AG20443 (cell line): ENCODE measurements at regions not wholly inside any gene's neighbourhood (a gene's known extent, or its start where the extent isn't known, plus 50 kb on each side); places are given as distances from the start of the nearest gene placed in this dataset.
"Not testable (repeated sequence)": the region's sequence is repeated elsewhere in the genome, so short reads cannot be mapped to it uniquely, and the experiment has no call there.

Experiments
- DNase-seq: peaks from one replicate; pipeline ENCODE4 v3.0.0; 2012; ENCODE audit warnings: low spot score, mixed read lengths

GRCh38 chr4:79217025-79217424 lies 108.8 kb downstream of the NAA11 start:
- DNase-seq = no peak

DNA sequence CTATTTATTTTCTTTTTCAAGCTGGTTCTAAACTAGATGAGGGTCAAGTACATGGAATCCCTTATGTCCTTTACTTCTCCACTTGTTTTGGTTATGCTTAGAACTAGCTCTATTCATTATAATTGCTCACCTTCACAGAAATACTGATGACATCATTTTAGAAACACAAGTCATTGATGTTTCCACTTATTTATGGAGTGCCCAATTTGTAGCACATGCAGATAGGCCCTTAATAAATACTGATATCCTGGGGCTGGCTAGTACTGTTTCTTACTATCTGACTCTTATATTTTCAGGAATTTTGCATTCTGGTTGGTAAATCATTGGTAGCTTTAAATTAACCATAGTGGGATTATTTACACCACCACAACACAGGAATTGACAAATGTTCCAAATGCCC lies 112.2 kb downstream of the NAA11 start:
- DNase-seq = no peak

GRCh38 chr4:79213010-79213409 lies 112.9 kb downstream of the NAA11 start:
- DNase-seq = no peak

DNA sequence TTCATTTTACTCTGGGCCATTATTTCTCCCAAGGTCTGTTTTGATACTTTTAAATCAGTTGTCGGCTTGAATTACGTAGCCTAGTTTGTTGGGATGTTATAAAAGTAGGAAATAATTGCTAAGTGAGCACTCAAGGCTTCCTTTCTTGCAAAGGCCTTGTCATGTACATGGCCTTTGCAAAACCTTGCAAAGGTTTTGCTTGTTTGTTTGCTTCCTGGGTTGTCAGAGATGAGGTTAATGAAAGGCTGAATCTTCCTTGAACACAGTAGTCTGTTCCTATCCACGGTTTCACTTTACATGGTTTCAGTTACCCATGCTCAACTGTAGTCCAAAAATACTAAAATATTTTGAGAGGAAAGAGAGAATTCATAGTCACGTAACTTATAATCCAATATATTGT lies 113.5 kb downstream of the NAA11 start:
- DNase-seq = no peak

DNA sequence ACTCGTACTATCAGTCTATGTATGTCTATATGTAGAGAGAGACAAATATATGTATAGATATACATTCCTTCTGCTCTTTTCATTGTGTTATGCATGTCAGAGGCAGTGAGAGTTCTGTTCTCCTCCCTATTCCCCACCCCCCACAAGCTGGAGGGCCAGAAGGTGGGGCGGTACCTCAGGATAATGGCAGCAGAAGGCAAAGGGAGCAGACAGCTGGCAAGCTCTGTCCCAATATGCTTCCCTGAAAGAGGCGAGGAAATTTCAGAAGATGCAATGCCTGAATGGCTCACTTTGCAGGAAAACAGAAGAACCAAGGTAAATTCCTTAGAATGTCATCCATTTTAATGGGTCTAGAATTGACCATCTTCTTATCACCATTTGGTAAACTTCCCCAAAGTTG lies 114.4 kb downstream of the NAA11 start:
- no peak for DNase-seq

- no peak for DNase-seq
Observed at GRCh38 chr4:79210636-79211049, 115.2 kb downstream of the NAA11 start.

DNA sequence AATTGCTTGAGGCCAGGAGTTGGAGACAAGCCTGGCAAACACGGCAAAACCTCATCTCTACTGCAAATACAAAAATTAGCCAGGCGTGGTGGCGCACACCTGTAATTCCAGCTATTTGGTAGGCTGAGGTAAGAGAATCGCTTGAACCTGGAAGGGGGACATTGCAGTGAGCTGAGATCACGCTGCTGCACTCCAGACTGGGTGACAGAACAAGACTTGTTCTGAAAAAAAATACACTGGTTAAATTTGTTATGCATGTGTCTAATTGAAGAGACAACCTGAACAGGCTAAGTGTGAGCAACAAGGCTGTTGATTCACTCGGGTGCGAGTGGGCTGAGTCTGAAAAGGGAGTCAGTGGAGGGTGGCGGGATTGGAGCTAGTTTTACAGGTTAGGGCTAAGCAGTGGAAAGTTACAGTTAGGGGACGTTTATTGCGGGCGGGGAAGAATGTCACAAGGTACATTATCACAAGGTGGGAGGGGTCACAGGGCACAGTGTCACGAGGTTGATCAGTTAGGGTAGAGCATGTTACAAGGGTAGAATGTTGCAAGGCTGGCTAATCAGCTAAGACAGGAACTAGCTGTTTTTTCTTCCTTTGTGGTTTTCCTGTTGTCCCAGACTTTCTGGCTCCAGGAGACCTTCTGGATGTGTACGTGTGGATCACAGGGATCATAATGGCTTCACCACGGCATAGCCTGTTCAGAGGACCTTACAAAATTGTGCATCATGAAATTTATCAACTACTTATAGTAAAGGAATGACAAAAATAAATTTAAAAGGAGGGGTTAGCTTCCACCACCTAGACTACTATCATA lies 115.8 kb downstream of the NAA11 start:
- DNase-seq = no peak

- no peak for DNase-seq
Observed at GRCh38 chr4:79209081-79209480, 116.8 kb downstream of the NAA11 start.

DNA sequence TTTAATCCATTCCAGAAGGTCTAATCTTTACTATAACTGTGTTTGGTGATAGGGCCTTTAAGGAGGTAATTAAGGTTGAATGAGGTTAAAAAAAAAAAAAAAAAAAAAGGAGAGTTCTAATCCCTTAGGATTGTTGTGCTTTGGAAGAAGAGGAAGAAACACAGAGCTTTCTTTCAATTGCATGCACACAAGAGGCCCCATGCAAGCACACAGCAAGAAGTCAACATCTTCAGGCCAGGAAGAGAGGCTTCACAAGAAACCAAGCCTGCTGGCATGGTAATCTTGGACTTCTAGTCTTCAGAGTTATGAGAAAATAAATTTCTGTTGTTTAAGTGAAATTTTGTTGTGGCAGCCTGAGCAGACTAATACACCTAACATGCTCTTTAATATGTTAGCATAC lies 118.6 kb downstream of the NAA11 start:
- no peak for DNase-seq

DNA sequence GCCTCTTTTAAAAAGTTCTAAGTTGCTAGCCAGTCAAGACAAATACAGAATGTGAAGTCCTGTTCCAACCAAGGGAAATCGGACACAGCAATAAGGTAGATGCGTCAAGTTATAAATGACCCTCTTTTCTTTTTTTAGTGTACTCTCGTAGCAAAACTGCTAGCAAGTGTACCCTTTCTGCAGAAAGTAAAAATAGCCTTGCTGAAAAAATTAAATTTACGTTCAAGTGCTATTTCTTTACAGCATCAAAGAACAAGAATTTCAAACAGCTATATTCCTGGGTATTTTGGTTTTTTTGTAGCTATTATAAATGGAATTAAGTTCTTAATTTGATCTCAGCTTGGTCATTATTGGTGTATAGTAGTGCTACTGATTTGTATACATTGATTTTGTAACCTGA lies 119.2 kb downstream of the NAA11 start:
- DNase-seq = no peak

- DNase-seq = no peak
Observed at GRCh38 chr4:79205121-79205520, 120.7 kb downstream of the NAA11 start.

- no peak for DNase-seq
Observed at GRCh38 chr4:79201971-79202370, 123.9 kb downstream of the NAA11 start.

DNA sequence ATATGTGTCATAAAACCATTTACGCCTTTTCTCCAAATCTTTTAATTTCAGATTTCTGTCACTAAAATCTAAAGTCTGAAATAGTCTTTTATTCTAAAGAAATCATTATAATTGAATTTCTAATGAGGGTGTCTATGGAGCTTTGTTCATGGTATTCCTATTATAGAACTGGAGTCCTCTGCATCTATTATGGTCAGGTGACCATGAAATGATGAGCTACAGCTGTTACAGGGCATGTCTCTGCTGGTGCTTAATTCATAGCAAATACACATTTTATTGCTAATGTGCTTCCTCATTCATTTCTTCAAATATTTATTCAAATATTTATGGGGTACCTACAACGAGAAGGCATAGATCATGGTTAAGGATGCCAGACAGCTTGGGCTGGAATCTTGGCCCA lies 126.1 kb downstream of the NAA11 start:
- no peak for DNase-seq

GRCh38 chr4:79198951-79199587 lies 126.8 kb downstream of the NAA11 start:
- no peak for DNase-seq

- no peak for DNase-seq
Observed at GRCh38 chr4:79197275-79198009, 128.4 kb downstream of the NAA11 start.

DNA sequence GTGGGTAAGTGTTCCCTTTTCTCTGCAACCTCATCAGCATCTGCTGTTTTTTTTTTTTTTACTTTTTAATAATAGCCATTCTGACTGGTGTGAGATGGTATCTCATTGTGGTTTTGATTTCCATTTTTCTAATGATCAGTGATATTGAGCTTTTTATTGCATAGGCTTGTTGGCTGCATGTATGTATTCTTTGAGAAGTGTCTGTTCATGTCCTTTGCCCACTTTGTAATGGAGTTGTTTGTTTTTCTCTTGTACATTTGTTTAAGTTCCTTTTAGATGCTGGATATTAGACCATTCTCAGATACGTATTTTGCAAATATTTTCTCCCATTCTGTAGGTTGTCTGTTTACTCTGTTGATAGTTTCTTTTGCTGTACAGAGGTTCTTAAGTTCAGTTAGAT lies 134.6 kb downstream of the NAA11 start:
- DNase-seq = not testable (repeated sequence)

DNA sequence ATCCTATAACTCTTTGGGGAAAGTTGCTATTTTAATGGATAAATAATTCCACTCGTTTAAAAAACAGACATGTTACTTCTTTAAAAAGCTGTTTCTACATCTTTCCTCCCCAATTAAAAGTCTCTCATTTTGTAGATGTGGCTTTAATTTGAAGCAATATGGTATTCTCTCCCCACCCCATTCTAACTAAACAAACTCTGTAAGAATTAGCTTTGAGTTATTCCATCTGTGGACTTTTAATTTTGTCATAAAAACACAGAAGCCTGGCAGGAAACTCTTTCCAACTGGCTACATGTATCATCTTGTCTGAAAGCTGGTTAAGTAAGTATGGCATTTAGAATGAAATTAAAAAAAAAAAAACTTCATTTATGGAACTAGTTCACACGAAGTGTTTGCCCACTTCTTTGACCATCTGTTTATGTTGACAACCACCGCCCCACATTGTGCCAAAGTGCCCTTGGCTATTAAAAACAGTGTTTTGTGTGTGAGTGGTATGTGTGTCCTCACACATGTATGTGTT lies 140.3 kb downstream of the NAA11 start:
- no peak for DNase-seq

GRCh38 chr4:79184476-79184875 lies 141.4 kb downstream of the NAA11 start:
- DNase-seq = no peak

DNA sequence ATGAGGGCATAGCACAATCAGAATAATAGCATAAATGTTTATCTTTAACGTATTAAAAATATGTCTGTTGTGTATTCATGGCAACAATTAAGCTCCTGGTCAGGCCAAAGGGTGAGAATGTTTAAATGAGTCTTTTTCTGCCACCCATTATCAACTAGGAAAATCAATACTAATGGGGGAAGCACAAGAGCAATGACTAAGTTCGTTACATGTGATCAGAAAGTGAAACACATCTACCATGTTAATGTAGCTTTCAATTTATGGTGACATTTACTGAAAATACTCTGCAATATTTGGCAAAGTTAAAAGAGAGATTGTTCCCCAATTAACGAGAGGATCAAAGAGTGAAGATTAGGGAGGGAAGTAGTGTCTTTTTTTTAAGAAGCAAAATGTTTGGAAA lies 143.7 kb downstream of the NAA11 start:
- no peak for DNase-seq

- no peak for DNase-seq
Observed at GRCh38 chr4:79181190-79181589, 144.7 kb downstream of the NAA11 start.

- DNase-seq = no peak
Observed at GRCh38 chr4:79178760-79179159, 147.1 kb downstream of the NAA11 start.

DNA sequence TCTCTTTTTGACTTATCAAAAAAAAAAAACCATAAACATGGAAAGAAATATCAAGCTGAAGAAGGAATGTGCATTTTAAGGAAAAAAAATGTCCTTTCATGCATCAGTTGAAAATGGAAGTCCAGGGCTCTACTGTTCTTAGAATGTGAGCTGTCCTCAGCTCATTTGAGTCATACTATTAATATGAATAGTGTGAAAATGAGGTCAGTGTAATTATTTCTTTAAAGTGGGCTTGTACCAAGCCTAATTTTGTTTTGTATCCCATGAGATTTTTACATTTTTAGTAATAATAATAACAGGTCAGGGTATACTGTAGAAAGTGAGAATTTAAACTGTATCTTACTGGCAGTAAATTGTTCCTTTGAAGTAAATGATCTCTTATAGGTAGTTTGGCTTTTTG lies 148.5 kb downstream of the NAA11 start:
- no peak for DNase-seq

DNA sequence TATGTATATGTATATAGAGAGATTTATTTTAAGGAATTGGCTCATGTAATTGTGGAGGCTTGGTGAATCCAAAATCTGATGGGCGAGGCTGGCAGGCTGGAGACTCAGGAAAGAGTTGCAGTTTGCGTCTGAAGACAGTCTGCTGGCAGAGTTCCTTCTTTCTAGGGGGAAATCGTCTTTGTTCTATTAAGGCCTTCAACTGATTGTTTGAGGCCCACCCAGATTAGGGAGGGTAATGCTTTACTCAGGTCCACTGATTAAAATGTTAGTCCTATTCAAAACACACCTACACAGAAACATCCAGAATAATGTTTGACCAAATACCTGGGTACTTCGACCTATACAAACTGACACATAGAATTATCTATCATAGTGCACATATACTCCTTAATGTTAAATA lies 149.5 kb downstream of the NAA11 start:
- DNase-seq = no peak
